Smooth muscle cell (in vitro differentiated cells): ENCODE measurements at regions not wholly inside any gene's neighbourhood (a gene's known extent, or its start where the extent isn't known, plus 50 kb on each side); places are given as distances from the start of the nearest gene placed in this dataset.

ENCODE experiments used
- DNase-seq: peaks from one replicate; lab custom pipeline; 2025; ENCODE audit not compliant: unreplicated experiment; lab: John Stamatoyannopoulos, UW
- H2AFZ ChIP-seq: fragments of 200-600 bp; sonication (generic); 2 replicates; pipeline ENCODE4 v1.6.0; 2016; ENCODE audit warnings: antibody characterized with exemption, low read depth, mild to moderate bottlenecking
- H3F3A ChIP-seq: fragments of 200-600 bp; sonication (generic); 2 replicates; pipeline ENCODE4 v1.6.0; 2017; ENCODE audit warnings: antibody characterized with exemption, low read depth
- H3K27ac ChIP-seq: fragments of 200-600 bp; sonication (generic); 2 replicates; pipeline ENCODE4 v1.5.1; 2016; ENCODE audit warnings: low read depth, mild to moderate bottlenecking
- H3K27me3 ChIP-seq: fragments of 200-600 bp; sonication (generic); 2 replicates; pipeline ENCODE4 v1.6.1; 2016; ENCODE audit warnings: low read depth, mild to moderate bottlenecking
- H3K36me3 ChIP-seq: fragments of 200-600 bp; sonication (generic); 2 replicates; pipeline ENCODE4 v1.5.1; 2016; ENCODE audit warnings: low read depth
- H3K4me1 ChIP-seq: fragments of 200-600 bp; sonication (generic); 2 replicates; pipeline ENCODE4 v1.5.1; 2016; ENCODE audit warnings: low read depth
- H3K4me2 ChIP-seq: fragments of 200-600 bp; sonication (generic); 2 replicates; pipeline ENCODE4 v1.6.0; 2016; ENCODE audit warnings: mild to moderate bottlenecking
- H3K4me3 ChIP-seq: fragments of 200-600 bp; sonication (generic); 2 replicates; pipeline ENCODE4 v1.5.1; 2016; ENCODE audit warnings: mild to moderate bottlenecking
- H3K79me2 ChIP-seq: fragments of 200-600 bp; sonication (generic); 2 replicates; pipeline ENCODE4 v1.6.0; 2016; ENCODE audit warnings: low read depth, mild to moderate bottlenecking
- H3K9ac ChIP-seq: fragments of 200-600 bp; sonication (generic); 2 replicates; pipeline ENCODE4 v1.6.0; 2016; ENCODE audit warnings: low read depth
- H3K9me3 ChIP-seq: fragments of 200-600 bp; sonication (generic); replicated peaks from 2 replicates; pipeline ENCODE4 v1.5.1; 2016; ENCODE audit warnings: low read depth
- H4K20me1 ChIP-seq: fragments of 200-600 bp; sonication (generic); 2 replicates; pipeline ENCODE4 v1.6.0; 2016; ENCODE audit warnings: low read depth
- WGBS: methylation state at CpG from one replicate; pipeline ENCODE4 v1.1.7; 2016; ENCODE audit warnings: low lambda C conversion rate; 5-methylcytosine and 5-hydroxymethylcytosine counted together
- TF ChIP-seq, protein P1 (sequence below): fragments of 200-600 bp; sonication (generic); IDR thresholded peaks from 2 replicates; pipeline ENCODE4 v1.5.1; 2017; ENCODE audit warnings: borderline replicate concordance, mild to moderate bottlenecking, antibody characterized with exemption; ENCODE audit not compliant: insufficient read depth, poor library complexity, severe bottlenecking

DNA sequence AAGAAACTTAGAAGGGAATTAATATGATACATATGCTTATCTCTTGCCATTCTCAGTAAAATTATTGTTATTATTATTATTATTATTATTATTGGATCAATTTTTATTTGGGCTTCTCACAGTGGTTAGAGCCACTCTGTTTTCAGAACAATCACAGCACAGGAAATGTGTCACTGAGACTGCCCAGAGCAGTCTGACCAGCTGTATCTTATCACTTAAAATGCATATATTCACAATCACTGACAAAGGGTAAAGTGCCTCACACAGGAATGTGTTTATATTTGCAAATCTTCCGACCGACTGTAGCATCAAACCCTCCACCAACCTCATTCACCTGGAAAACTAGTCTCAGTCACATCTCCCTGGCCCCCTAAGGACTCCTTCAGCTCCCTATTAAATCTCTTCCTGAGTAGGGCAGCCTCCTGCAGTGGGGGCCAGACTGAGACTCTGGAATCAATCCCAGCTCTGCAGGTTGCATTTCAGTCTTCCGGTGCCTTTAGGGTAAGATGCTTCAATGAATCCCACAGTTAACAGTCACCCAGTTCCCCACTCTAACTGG, 738.3 kb upstream of the SLITRK5 start:
- peak overlapping the region; percentile 23 for H3K4me2 ChIP-seq

DNA sequence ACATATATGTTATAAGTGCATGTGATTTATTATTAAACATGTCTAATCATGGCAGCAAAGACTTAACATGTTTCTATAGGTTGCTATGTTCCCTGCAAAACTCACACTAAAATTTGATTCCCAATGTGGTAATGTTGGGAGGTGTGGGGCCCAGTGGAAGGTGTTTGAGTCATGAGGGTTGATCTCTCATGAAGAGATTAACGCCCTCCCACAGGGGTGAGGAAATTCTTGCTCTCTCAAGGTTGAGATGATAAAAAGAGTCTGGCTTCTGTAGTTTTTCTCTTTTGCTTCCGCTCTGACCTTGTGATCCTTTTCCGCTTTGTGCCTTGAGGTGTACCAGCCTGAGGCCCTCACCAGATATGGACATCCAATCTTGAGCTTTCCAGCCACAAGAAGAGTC, 737.5 kb upstream of the SLITRK5 start:
- Histone ChIP-seq H3K4me1 (peaks cover 16% of the 10 kb centered on the region), H3F3A (no peaks in the 10 kb centered on the region), H2AFZ (peak overlapping the region; percentile 19), H3K36me3 (no peaks in the 10 kb centered on the region), H3K4me2 (no peak overlapping the region), H4K20me1 (no peaks in the 10 kb centered on the region), H3K79me2 (no peaks in the 10 kb centered on the region), H3K27me3 (no peaks in the 10 kb centered on the region), H3K9ac (no peak overlapping the region), H3K9me3 (no peaks in the 10 kb centered on the region), H3K27ac (no peak overlapping the region), H3K4me3 (no peak overlapping the region)
- TF ChIP-seq, protein P1, sequence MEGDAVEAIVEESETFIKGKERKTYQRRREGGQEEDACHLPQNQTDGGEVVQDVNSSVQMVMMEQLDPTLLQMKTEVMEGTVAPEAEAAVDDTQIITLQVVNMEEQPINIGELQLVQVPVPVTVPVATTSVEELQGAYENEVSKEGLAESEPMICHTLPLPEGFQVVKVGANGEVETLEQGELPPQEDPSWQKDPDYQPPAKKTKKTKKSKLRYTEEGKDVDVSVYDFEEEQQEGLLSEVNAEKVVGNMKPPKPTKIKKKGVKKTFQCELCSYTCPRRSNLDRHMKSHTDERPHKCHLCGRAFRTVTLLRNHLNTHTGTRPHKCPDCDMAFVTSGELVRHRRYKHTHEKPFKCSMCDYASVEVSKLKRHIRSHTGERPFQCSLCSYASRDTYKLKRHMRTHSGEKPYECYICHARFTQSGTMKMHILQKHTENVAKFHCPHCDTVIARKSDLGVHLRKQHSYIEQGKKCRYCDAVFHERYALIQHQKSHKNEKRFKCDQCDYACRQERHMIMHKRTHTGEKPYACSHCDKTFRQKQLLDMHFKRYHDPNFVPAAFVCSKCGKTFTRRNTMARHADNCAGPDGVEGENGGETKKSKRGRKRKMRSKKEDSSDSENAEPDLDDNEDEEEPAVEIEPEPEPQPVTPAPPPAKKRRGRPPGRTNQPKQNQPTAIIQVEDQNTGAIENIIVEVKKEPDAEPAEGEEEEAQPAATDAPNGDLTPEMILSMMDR: no peak
- DNase-seq: no peak
- WGBS: 58% methylated on average over 3 of the region's 3 CpGs

More for the DNA sequence above, 738.3 kb upstream of the SLITRK5 start:
- H3K4me1 ChIP-seq: peaks cover 16% of the 10 kb centered on the region
- no peak overlapping the region for H3K27ac ChIP-seq
- H3K9ac ChIP-seq: no peak overlapping the region
- no peak overlapping the region for H3K4me3 ChIP-seq
- no peaks in the 10 kb centered on the region for H3F3A ChIP-seq
- 4% methylated on average over 3 of the region's 3 CpGs for WGBS
- peak overlapping the region; percentile 48 for H2AFZ ChIP-seq
- no peaks in the 10 kb centered on the region for H3K79me2 ChIP-seq
- no peaks in the 10 kb centered on the region for H4K20me1 ChIP-seq
- no peaks in the 10 kb centered on the region for H3K36me3 ChIP-seq
- H3K27me3 ChIP-seq: no peaks in the 10 kb centered on the region
- DNase-seq: no peak
- TF ChIP-seq, protein P1: no peak
- no peaks in the 10 kb centered on the region for H3K9me3 ChIP-seq

DNA sequence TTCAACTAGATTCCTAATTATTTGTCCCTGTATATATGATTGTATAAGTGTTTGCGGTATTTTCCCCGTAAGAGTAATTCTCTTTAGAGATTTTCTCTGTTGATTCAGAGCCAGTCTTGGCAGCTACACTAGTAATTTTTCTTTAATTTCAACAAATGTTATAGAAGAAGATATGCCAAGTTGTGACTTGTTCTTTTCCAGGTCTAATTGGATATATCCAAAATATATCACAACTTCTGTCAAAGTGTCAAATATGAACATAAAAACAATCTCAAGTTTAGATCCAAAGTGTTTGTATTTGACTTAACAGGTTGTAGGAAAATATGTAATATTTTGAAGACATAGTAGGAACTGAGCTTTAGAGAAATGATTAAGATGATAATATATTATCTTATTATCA, 733.9 kb upstream of the SLITRK5 start:
- no peak overlapping the region for H3K27ac ChIP-seq
- H3K9me3 ChIP-seq: no peaks in the 10 kb centered on the region
- H4K20me1 ChIP-seq: no peaks in the 10 kb centered on the region
- 97% methylated on average over 2 of the region's 2 CpGs for WGBS
- no peaks in the 10 kb centered on the region for H3K79me2 ChIP-seq
- no peak for DNase-seq
- no peaks in the 10 kb centered on the region for H3K27me3 ChIP-seq
- no peak overlapping the region for H3K4me2 ChIP-seq
- H3F3A ChIP-seq: no peaks in the 10 kb centered on the region
- TF ChIP-seq, protein P1: no peak
- H3K9ac ChIP-seq: no peak overlapping the region
- H3K4me1 ChIP-seq: peaks cover 16% of the 10 kb centered on the region
- no peak overlapping the region for H2AFZ ChIP-seq
- no peaks in the 10 kb centered on the region for H3K36me3 ChIP-seq
- H3K4me3 ChIP-seq: no peak overlapping the region

DNA sequence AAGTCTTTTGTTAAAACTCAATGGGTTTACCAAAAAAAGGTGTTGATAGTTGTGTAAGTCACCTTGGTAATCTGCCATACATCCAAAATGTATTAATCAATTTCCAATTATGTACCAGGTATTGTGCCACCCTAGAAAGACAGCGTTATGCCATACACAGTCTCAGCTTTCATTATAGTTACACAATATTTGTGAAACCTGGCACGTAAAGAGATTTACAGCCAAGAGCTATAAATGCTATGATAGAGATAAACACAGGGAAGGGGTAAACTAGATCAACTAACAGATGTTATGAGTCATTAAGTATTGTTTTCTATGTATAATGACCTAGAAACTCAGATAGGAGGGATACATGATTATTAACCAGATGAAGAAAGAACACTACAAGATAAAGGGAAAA, 725.6 kb upstream of the SLITRK5 start:
- Histone ChIP-seq H3K4me2 (no peak overlapping the region), H3K9me3 (no peaks in the 10 kb centered on the region)
- DNase-seq: no peak

More for the DNA sequence above, 725.6 kb upstream of the SLITRK5 start:
- 90% methylated on average over 2 of the region's 2 CpGs for WGBS
- H3K9ac ChIP-seq: no peak overlapping the region
- no peak overlapping the region for H2AFZ ChIP-seq
- TF ChIP-seq, protein P1: no peak
- no peaks in the 10 kb centered on the region for H3F3A ChIP-seq
- no peaks in the 10 kb centered on the region for H3K27me3 ChIP-seq
- no peaks in the 10 kb centered on the region for H3K36me3 ChIP-seq
- H3K4me1 ChIP-seq: no peaks in the 10 kb centered on the region
- H3K27ac ChIP-seq: no peak overlapping the region
- H3K4me3 ChIP-seq: no peak overlapping the region
- no peaks in the 10 kb centered on the region for H3K79me2 ChIP-seq
- no peaks in the 10 kb centered on the region for H4K20me1 ChIP-seq
